Breast epithelium (tissue), 3 donors: ENCODE measurements at regions not wholly inside any gene's neighbourhood (a gene's known extent, or its start where the extent isn't known, plus 50 kb on each side); places are given as distances from the start of the nearest gene placed in this dataset.

Source experiments
- POLR2A ChIP-seq: fragments of 450-650 bp; IDR thresholded peaks from one replicate; pipeline ENCODE4 v1.6.1; 2016; ENCODE audit warnings: antibody characterized with exemption, mild to moderate bottlenecking, moderate library complexity
- POLR2AphosphoS5 ChIP-seq, 3 donors: sonication (generic); formaldehyde crosslinking; IDR thresholded peaks; one replicate each; pipeline ENCODE4 v1.6.1; 2017; ENCODE audit warnings: antibody characterized with exemption in 3 of 3
- TF ChIP-seq, protein P1 (sequence below), 3 donors: fragments of 450-650 bp; IDR thresholded peaks; one replicate each; pipeline ENCODE4 v1.5.1; 2016 to 2017; ENCODE audit warnings: antibody characterized with exemption in 3 of 3, mild to moderate bottlenecking in 3 of 3, moderate library complexity in 3 of 3

DNA sequence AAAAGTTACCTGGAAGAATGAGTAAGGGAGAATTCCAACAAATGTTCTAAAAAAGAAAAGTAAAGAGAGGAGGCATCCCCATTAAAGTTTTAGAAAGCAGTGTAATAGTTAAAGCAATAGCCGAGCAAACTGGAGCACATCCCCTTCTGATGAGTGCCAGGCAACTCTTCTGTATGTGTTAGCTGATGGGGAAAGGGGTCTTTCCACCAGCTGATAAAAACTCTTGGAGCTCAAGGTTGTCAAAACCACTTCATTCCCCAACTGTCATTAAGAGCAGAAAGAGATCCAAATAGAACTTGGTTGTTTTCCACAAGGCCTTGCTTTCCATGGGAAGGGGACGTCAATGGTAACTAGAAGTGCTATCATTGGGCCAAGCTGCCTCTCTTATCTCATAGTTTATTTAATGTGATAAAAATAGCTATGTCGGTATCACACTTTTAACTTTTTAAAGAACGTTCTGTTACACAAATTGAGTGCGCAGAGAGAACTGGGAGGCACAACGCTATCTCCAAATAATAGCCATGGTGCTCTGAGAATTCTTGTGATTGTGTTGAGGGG lies 116.9 kb downstream of the POLR2M start:
- no peak for TF ChIP-seq POLR2AphosphoS5 (IDR thresholded peaks at IDR 0.05)
- TF ChIP-seq, protein P1, sequence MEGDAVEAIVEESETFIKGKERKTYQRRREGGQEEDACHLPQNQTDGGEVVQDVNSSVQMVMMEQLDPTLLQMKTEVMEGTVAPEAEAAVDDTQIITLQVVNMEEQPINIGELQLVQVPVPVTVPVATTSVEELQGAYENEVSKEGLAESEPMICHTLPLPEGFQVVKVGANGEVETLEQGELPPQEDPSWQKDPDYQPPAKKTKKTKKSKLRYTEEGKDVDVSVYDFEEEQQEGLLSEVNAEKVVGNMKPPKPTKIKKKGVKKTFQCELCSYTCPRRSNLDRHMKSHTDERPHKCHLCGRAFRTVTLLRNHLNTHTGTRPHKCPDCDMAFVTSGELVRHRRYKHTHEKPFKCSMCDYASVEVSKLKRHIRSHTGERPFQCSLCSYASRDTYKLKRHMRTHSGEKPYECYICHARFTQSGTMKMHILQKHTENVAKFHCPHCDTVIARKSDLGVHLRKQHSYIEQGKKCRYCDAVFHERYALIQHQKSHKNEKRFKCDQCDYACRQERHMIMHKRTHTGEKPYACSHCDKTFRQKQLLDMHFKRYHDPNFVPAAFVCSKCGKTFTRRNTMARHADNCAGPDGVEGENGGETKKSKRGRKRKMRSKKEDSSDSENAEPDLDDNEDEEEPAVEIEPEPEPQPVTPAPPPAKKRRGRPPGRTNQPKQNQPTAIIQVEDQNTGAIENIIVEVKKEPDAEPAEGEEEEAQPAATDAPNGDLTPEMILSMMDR (IDR thresholded peaks at IDR 0.05): no peak
- no peak for TF ChIP-seq POLR2A
